Liver (tissue), 7 donors: ENCODE measurements at regions not wholly inside any gene's neighbourhood (a gene's known extent, or its start where the extent isn't known, plus 50 kb on each side); places are given as distances from the start of the nearest gene placed in this dataset.

ENCODE experiments used
- DNase-seq: peaks from one replicate; pipeline ENCODE4 v3.0.0-alpha.2; 2017; ENCODE audit warnings: low spot score
- H3K27ac ChIP-seq, 2 donors: one replicate each; pipeline ENCODE4 v1.7.0; 2013; ENCODE audit warnings: inconsistent platforms in 2 of 2, low read length in 2 of 2, control low read depth in 1 of 2, low read depth in 1 of 2, mild to moderate bottlenecking in 1 of 2
- H3K27me3 ChIP-seq, 4 donors: one replicate each; pipeline versions ENCODE4 v1.6.1 to v1.7.0; 2013; ENCODE audit warnings: low read length in 3 of 4, inconsistent platforms in 1 of 4, mild to moderate bottlenecking in 1 of 4, moderate library complexity in 1 of 4; ENCODE audit not compliant: control insufficient read depth in 4 of 4, insufficient read depth in 4 of 4
- H3K36me3 ChIP-seq, 4 donors: one replicate each; pipeline versions ENCODE4 v1.6.1 to v1.7.0; 2013; ENCODE audit warnings: low read length in 3 of 4, mild to moderate bottlenecking in 3 of 4, low read depth in 1 of 4, moderate library complexity in 1 of 4; ENCODE audit not compliant: control insufficient read depth in 4 of 4, insufficient read depth in 3 of 4
- H3K4me1 ChIP-seq, 4 donors: one replicate each; pipeline versions ENCODE4 v1.6.1 to v1.7.0; 2013; ENCODE audit warnings: low read length in 3 of 4, mild to moderate bottlenecking in 3 of 4, moderate library complexity in 1 of 4; ENCODE audit not compliant: control insufficient read depth in 4 of 4, insufficient read depth in 4 of 4
- H3K4me3 ChIP-seq, 3 donors: one replicate each; pipeline versions ENCODE4 v1.6.1 to v1.7.0; 2013; ENCODE audit warnings: low read length in 3 of 3, control low read depth in 1 of 3, low read depth in 1 of 3, mild to moderate bottlenecking in 1 of 3
- H3K9ac ChIP-seq, 2 donors: one replicate each; pipeline ENCODE4 v1.7.0; 2013; ENCODE audit warnings: low read length in 2 of 2, mild to moderate bottlenecking in 2 of 2, moderate library complexity in 2 of 2, control low read depth in 1 of 2, low read depth in 1 of 2
- H3K9me3 ChIP-seq, 4 donors: one replicate each; pipeline versions ENCODE4 v1.6.1 to v1.7.0; 2013; ENCODE audit warnings: low read length in 3 of 4; ENCODE audit not compliant: control insufficient read depth in 4 of 4
- EGR1 ChIP-seq, 2 donors: IDR thresholded peaks; 2 replicates each; pipeline ENCODE4 v1.6.1; 2016 to 2018; ENCODE audit warnings: antibody characterized with exemption in 2 of 2, low read depth in 2 of 2
- FOXA1 ChIP-seq: IDR thresholded peaks from 2 replicates; pipeline ENCODE4 v1.6.1; 2016; ENCODE audit warnings: antibody characterized with exemption
- HNF4A ChIP-seq, 2 donors: conservative IDR thresholded peaks; 2 replicates each; pipeline ENCODE4 v1.6.1; 2016; ENCODE audit warnings: antibody characterized with exemption in 2 of 2, mild to moderate bottlenecking in 2 of 2
- HNF4G ChIP-seq: IDR thresholded peaks from 2 replicates; pipeline ENCODE4 v1.6.1; 2016; ENCODE audit warnings: antibody characterized with exemption
- NR2F2 ChIP-seq: IDR thresholded peaks from 2 replicates; pipeline ENCODE4 v1.6.1; 2016; ENCODE audit warnings: antibody characterized with exemption
- WGBS: extraction: QIAGEN DNeasy Blood & Tissue Kit; methylation state at CpG from one replicate; pipeline ENCODE4 v1.1.7; 2013; 5-methylcytosine and 5-hydroxymethylcytosine counted together
- TF ChIP-seq, protein P1 (sequence below): IDR thresholded peaks from 2 replicates; pipeline ENCODE4 v1.6.1; 2016; ENCODE audit warnings: antibody characterized with exemption, mild to moderate bottlenecking
- donor health status: healthy.
- donor health status: healthy.
- donor health status: healthy.
- donor health status: healthy.

DNA sequence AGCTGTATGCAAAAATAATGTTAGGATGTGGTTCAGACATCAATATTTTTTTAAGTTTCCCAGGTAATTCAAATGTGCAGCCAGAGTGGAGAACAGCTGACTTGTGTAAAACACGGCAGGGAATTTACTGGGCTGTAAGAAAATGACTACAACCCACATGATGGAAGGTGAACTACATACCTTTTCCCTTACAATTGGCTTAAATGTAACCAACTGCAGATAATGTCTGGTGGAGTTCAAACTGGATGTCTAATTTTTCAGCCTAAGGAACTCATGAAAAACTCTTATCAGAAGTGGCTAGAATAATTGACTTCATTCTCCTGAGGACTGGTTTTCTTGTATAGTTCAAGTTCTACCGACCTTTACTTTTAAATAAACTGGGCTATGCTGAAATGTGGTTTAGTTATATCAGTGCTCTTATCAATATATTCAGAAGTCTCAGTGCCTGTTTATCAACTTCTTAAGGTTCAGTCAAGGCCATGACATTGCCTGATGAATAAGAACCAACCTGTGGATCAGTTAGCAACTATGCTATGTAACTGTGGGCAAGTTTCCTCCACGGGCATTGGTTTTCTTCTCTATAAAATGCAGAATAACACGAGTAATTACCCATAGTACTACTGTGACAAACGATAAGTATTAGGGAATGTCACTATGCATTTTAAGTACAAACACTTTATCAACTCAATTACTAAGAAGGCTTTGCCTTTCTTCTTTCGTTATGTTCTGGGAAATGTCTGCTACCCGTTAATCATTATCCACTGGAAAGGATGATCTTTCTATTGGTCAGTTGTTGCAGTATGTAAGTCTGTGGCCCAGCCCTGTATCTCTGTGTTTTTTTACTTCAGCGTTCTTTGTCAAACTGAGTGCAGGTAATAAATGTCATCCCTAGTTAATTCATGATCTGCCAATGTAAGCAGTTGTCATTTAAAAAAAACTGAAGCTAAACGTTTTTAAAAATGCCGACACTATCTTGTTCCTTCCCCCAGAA is 181.6 kb downstream of the PCDH7 start (continued):
- TF ChIP-seq, protein P1, sequence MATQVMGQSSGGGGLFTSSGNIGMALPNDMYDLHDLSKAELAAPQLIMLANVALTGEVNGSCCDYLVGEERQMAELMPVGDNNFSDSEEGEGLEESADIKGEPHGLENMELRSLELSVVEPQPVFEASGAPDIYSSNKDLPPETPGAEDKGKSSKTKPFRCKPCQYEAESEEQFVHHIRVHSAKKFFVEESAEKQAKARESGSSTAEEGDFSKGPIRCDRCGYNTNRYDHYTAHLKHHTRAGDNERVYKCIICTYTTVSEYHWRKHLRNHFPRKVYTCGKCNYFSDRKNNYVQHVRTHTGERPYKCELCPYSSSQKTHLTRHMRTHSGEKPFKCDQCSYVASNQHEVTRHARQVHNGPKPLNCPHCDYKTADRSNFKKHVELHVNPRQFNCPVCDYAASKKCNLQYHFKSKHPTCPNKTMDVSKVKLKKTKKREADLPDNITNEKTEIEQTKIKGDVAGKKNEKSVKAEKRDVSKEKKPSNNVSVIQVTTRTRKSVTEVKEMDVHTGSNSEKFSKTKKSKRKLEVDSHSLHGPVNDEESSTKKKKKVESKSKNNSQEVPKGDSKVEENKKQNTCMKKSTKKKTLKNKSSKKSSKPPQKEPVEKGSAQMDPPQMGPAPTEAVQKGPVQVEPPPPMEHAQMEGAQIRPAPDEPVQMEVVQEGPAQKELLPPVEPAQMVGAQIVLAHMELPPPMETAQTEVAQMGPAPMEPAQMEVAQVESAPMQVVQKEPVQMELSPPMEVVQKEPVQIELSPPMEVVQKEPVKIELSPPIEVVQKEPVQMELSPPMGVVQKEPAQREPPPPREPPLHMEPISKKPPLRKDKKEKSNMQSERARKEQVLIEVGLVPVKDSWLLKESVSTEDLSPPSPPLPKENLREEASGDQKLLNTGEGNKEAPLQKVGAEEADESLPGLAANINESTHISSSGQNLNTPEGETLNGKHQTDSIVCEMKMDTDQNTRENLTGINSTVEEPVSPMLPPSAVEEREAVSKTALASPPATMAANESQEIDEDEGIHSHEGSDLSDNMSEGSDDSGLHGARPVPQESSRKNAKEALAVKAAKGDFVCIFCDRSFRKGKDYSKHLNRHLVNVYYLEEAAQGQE = no peak
- TF ChIP-seq FOXA1 = no peak

DNA sequence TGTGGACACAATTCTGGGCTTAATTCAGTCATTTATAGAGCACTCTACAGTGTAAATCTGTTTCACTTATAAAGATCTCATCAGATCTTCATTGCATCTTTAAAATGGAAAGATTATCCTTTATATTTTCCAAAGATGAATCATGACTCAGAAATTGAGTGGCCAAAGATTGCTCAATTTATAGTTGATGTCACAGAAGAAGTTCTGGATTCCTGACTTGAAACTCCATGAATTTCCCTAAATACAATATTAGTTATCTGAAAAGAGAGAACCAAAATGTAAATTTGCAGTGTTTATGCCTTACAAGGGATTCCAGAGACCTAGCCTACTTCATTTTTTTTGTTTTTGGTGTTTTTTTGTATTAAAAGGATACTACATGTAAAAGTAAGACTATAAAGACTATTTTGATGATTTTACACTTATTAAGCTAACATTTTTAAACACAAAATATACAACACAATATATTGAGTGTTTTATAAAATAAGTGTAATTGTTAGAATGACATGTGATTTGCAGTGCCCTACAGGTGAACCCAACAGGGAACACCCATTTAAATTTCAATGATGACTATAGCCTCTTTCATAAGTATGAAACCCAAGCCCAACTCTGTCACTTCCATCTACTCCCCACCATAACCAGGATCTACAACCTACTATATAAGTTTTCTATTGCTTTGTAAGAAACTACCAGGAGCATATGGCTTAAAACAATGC is 183.5 kb downstream of the PCDH7 start:
- no peaks in the 10 kb centered on the region for H3K36me3 ChIP-seq

DNA sequence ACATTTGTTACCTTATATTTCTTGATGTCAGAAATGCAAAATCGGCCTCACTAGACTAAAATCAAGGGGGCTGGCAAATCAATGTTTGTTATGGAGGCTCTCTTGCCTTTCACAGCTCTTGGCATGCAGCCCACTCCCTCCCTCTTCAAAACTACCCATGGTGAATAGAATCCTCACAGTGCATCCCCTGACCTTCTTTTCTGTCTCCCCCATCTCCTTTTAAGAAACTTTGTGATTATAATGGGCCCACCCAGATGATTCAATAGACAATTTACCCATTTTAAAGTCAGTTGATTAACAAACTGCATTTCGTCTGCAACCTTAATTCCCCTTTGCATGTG is 184.0 kb downstream of the PCDH7 start:
- no peak for DNase-seq
- Histone ChIP-seq H3K4me1 (no peaks in the 10 kb centered on the region), H3K27me3 (no peaks in the 10 kb centered on the region), H3K4me3 (no peak overlapping the region), H3K9ac (no peak overlapping the region), H3K36me3 (no peaks in the 10 kb centered on the region), H3K27ac (no peak overlapping the region), H3K9me3 (no peaks in the 10 kb centered on the region)
- 61% methylated on average over 2 of the region's 2 CpGs for WGBS
- no peak for TF ChIP-seq HNF4A (conservative IDR thresholded peaks at IDR 0.05)
- no peak for TF ChIP-seq EGR1 (IDR thresholded peaks at IDR 0.05; ENCODE audit: low read depth in 2 of 2)
- TF ChIP-seq, protein P1 = no peak

More for the DNA sequence above, 183.5 kb downstream of the PCDH7 start:
- TF ChIP-seq HNF4A (conservative IDR thresholded peaks at IDR 0.05) (no peak), NR2F2 (no peak), HNF4G (no peak)
- Histone ChIP-seq H3K27ac (no peak overlapping the region), H3K9ac (no peak overlapping the region), H3K4me3 (no peak overlapping the region), H3K4me1 (no peaks in the 10 kb centered on the region), H3K27me3 (no peaks in the 10 kb centered on the region), H3K9me3 (no peaks in the 10 kb centered on the region)
- no peak for DNase-seq
